Heart right ventricle (tissue), 16 donors: ENCODE measurements at regions not wholly inside any gene's neighbourhood (a gene's known extent, or its start where the extent isn't known, plus 50 kb on each side); places are given as distances from the start of the nearest gene placed in this dataset.
"Not testable (repeated sequence)": the region's sequence is repeated elsewhere in the genome, so short reads cannot be mapped to it uniquely, and the experiment has no call there.

Experiments used
- ATAC-seq, 8 donors: fragments of 200-7000 bp; cut with Tn5 transposase; one replicate each; pipeline ENCODE4 v1.9.1; 2020; ENCODE audit warnings: mild to moderate bottlenecking in 8 of 8, moderate library complexity in 8 of 8, moderate number of reproducible peaks in 1 of 8
- DNase-seq, 2 donors: peaks; one replicate each; pipeline ENCODE4 v3.0.0-alpha.2; 2020
- H3K27ac ChIP-seq, 10 donors: fragments of 200-600 bp; sonication (generic) in 2 of 10; one replicate each; pipeline versions ENCODE4 v1.5.0 to v1.8.0; 2020 to 2022; ENCODE audit warnings: mild to moderate bottlenecking in 3 of 10
- H3K27me3 ChIP-seq, 7 donors: fragments of 200-600 bp; one replicate each; pipeline ENCODE4 v1.8.0; 2021 to 2022; ENCODE audit warnings: mild to moderate bottlenecking in 2 of 7
- H3K36me3 ChIP-seq, 9 donors: fragments of 200-600 bp; sonication (generic) in 1 of 9; one replicate each; pipeline versions ENCODE4 v1.5.0 to v1.8.0; 2020 to 2022; ENCODE audit warnings: mild to moderate bottlenecking in 2 of 9
- H3K4me1 ChIP-seq, 9 donors: fragments of 200-600 bp; sonication (generic) in 1 of 9; one replicate each; pipeline versions ENCODE4 v1.5.0 to v1.8.0; 2020 to 2022; ENCODE audit warnings: mild to moderate bottlenecking in 4 of 9
- H3K4me3 ChIP-seq, 10 donors: fragments of 200-600 bp; sonication (generic) in 2 of 10; one replicate each; pipeline versions ENCODE4 v1.5.0 to v1.8.0; 2020 to 2022; ENCODE audit warnings: mild to moderate bottlenecking in 7 of 10, moderate library complexity in 2 of 10
- H3K9me3 ChIP-seq, 11 donors: fragments of 200-600 bp in 10 of 11; sonication (generic) in 2 of 11; one replicate each; pipeline versions ENCODE4 v1.5.0 to v1.8.0; 2013 to 2022; ENCODE audit warnings: mild to moderate bottlenecking in 2 of 11, control low read depth in 1 of 11, moderate library complexity in 1 of 11
- WGBS, 2 donors: extraction: QIAGEN DNeasy Blood & Tissue Kit; methylation state at CpG; one replicate each; pipeline ENCODE4 v1.1.7; 2013; ENCODE audit warnings: inconsistent platforms in 1 of 2; 5-methylcytosine and 5-hydroxymethylcytosine counted together
- intact Hi-C, 10 donors: fragments of 100-400 bp; cut with DNase I; formaldehyde crosslinking; loops; one replicate each; pipeline versions ENCODE4 v1.11.1 to v1.14.2; 2022
- TF ChIP-seq, protein P1 (sequence below), 9 donors: fragments of 200-600 bp; sonication (generic) in 2 of 9; IDR thresholded peaks; one replicate each; pipeline versions ENCODE4 v1.5.0 to v1.8.0; 2021 to 2022; ENCODE audit warnings: antibody characterized with exemption in 9 of 9, mild to moderate bottlenecking in 5 of 9, moderate library complexity in 1 of 9
- donor health status: Arrhythmogenic right ventricular cardiomyopathy.
- donor health status: ischemic (EF 13 %, LVEDD 7.1; RV severe dilation, severe dysfunction).
- donor health status: healthy with polysubstance abuse.
- donor health status: DM: no; HTN: yes; CAD: no.
- donor health status: DM: no; HTN: no; CAD: no.
- donor health status: ischemic (EF 25% LVEDD 6.9; RV normal size, moderate dysfunction).
- donor health status: ischemic (EF 25% LVEDD 5.7; RV mildly dilated, moderate dysfunction).
- donor health status: healthy.
- donor health status: DM: yes; HTN: yes; CAD: no.
- donor health status: Ischemic cardiomyopathy.
- donor health status: ischemic (EF 35%, LVEDD 5.7; RV mildly dilated, moderate dysfunction).
- donor health status: nonischemic (EF 11% LVEDD 7.7; RV severe dilation, severe dysfunction).
- donor health status: DM: yes; HTN: yes; CAD: no.
- donor health status: PGD.
- donor health status: ischemic (EF 29% LVEDD 5.4; RV normal size, mild dysfunction).
- donor health status: nonischemic (EF 23%, LVEDD 6.1; RV moderate dilation, normal function).

DNA sequence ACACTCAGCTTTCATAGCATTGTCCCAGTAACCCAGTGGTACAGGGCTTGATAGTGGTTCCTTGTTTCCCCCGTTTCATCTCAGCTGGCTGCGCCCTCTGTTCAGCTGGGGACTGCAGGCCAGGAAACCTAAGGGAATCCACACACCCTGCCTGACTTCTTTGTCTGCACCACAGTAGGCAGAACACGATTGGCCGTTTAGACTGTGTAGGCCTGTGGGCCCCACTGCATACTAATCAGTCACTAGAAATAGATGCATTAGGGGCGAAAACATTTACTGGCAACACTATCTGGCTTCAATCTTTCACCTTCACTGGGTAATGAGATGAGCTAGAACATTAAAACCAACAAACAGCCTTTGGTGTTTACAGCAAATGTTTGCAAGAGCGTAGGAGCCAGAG lies 512.7 kb upstream of the BRINP1 start:
- Histone ChIP-seq H3K4me3 (no peak overlapping the region), H3K27ac (no peak overlapping the region), H3K9me3 (peaks cover 0 to 2% (median 0%) of the 10 kb centered on the region in 11 donors), H3K36me3 (no peaks in the 10 kb centered on the region), H3K4me1 (no peaks in the 10 kb centered on the region), H3K27me3 (no peaks in the 10 kb centered on the region)
- ATAC-seq (no peak), DNase-seq (no peak)
- intact Hi-C loops, result loop anchor here in 1 of 10 donors (10.0 kb wide), 1 partner anchor 63 kb away; no protein-coding TSS in a partner anchor
- TF ChIP-seq, protein P1, sequence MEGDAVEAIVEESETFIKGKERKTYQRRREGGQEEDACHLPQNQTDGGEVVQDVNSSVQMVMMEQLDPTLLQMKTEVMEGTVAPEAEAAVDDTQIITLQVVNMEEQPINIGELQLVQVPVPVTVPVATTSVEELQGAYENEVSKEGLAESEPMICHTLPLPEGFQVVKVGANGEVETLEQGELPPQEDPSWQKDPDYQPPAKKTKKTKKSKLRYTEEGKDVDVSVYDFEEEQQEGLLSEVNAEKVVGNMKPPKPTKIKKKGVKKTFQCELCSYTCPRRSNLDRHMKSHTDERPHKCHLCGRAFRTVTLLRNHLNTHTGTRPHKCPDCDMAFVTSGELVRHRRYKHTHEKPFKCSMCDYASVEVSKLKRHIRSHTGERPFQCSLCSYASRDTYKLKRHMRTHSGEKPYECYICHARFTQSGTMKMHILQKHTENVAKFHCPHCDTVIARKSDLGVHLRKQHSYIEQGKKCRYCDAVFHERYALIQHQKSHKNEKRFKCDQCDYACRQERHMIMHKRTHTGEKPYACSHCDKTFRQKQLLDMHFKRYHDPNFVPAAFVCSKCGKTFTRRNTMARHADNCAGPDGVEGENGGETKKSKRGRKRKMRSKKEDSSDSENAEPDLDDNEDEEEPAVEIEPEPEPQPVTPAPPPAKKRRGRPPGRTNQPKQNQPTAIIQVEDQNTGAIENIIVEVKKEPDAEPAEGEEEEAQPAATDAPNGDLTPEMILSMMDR (IDR thresholded peaks at IDR 0.05), result no peak
- WGBS, 2 donors, result 57 to 75% methylated on average over 6 of the region's 6 CpGs

DNA sequence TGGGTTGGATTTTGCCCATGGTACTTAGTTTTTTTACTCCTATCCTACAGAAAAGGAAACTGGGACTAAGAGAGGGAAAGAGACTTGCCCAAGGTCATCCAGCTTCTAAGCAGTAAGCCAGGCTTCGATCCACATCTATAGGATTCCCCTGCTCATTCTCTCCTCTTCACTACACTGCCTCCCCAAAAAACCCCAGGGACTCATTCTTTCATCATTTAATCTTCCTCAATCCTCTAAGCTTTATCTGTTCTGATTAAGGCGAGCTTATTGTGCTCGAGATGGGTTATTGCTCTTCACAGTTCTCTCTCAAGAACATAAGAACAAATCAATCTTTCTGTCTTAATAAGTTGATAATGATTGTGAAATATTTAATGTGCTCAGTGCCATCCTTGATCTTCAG lies 511.1 kb upstream of the BRINP1 start:
- H3K36me3 ChIP-seq, result no peaks in the 10 kb centered on the region
- TF ChIP-seq, protein P1 (IDR thresholded peaks at IDR 0.05), result no peak
- no peak overlapping the region for H3K27ac ChIP-seq
- WGBS, 2 donors, result 73 to 78% methylated on average over 3 of the region's 3 CpGs
- H3K4me1 ChIP-seq, result no peaks in the 10 kb centered on the region
- DNase-seq (no peak), ATAC-seq (no peak)
- intact Hi-C loops, result loop anchor here in 1 of 10 donors (10.0 kb wide), 1 partner anchor 64 kb away; no protein-coding TSS in a partner anchor
- H3K27me3 ChIP-seq, result no peaks in the 10 kb centered on the region
- H3K9me3 ChIP-seq, result peaks cover 0 to 2% (median 0%) of the 10 kb centered on the region in 11 donors
- H3K4me3 ChIP-seq, result no peak overlapping the region

DNA sequence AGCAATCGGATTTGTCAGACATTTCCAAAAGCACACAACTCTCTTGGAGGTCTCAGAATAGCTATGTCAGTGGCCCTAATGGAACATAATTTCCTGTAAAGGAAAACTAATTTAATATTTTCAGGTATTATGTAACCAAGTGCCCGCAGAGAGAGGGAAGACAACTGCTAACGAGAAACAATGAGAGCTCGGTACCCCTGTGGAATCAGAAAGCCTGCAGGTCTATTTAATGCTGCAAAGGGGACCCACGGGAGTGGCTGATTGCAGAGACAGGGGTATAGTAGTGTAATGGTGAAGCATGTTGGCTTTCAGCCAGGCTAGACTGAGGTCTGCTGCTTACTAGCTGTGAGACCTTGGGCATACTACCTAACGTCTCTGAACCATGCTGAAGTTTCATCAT lies 508.1 kb upstream of the BRINP1 start:
- TF ChIP-seq, protein P1 (IDR thresholded peaks at IDR 0.05), result no peak
- Histone ChIP-seq H3K36me3 (no peaks in the 10 kb centered on the region), H3K4me3 (no peak overlapping the region), H3K9me3 (peaks cover 0 to 2% (median 0%) of the 10 kb centered on the region in 11 donors), H3K27me3 (no peaks in the 10 kb centered on the region), H3K27ac (no peak overlapping the region), H3K4me1 (no peaks in the 10 kb centered on the region)
- WGBS, 2 donors, result 73 to 76% methylated on average over 6 of the region's 6 CpGs
- intact Hi-C loops, result loop anchor here in 1 of 10 donors (10.0 kb wide), 1 partner anchor 63 kb away; no protein-coding TSS in a partner anchor
- no peak for DNase-seq
- ATAC-seq, result no peak

DNA sequence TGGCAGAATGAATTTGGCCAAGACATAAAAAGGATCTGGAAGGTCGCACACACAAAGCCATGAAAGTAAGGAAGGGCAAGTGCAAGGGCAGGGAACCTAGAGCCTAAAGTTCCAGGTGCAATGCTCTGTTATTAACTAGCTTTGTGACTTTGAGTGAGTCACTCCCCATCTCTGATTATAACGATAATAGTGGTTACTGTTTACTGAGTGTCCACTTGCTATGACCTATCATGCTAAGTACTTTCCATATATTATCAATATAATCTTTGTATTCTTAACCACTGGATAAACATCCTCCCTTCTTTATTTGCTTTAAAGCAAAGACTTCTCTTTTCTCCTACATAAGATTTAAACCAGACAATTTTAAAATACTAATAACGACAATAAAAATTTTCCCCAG lies 504.6 kb upstream of the BRINP1 start:
- H3K27me3 ChIP-seq, result no peaks in the 10 kb centered on the region
- DNase-seq (no peak), ATAC-seq (no peak)
- H3K27ac ChIP-seq, result no peak overlapping the region
- H3K36me3 ChIP-seq, result no peaks in the 10 kb centered on the region
- no peaks in the 10 kb centered on the region for H3K9me3 ChIP-seq
- H3K4me3 ChIP-seq, result no peak overlapping the region
- WGBS, 2 donors, result 80% methylated on average over 3 of the region's 3 CpGs
- TF ChIP-seq, protein P1 (IDR thresholded peaks at IDR 0.05), result no peak
- no peaks in the 10 kb centered on the region for H3K4me1 ChIP-seq
- intact Hi-C loops, result loop anchor here in 1 of 10 donors (10.0 kb wide), 1 partner anchor 59 kb away; no protein-coding TSS in a partner anchor

DNA sequence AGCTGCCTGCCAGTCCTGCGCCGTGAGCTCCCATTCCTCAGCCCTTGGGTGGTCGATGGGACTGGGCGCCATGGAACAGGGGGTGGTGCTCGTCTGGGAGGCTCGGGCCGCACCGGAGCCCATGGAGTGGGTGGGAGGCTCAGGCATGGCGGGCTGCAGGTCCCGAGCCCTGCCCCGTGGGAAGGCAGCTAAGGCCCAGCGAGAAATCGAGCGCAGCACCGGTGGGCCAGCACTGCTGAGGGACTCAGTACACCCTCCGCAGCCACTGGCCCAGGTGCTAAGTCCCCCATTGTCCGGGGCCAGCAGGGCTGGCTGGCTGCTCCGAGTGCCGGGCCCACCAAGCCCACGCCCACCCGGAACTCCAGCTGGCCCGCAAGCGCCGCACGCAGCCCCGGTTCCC lies 501.0 kb upstream of the BRINP1 start:
- not testable (repeated sequence) for DNase-seq, H3K4me1 ChIP-seq, ATAC-seq, H3K4me3 ChIP-seq, H3K36me3 ChIP-seq, H3K9me3 ChIP-seq, H3K27ac ChIP-seq, H3K27me3 ChIP-seq
- WGBS, 2 donors, result 93 to 96% methylated on average over 17 to 26 of the region's 26 CpGs
- intact Hi-C loops, result loop anchor here in 1 of 10 donors (10.0 kb wide), 1 partner anchor 55 kb away; no protein-coding TSS in a partner anchor
